OCI-LY7 (cell line): ENCODE measurements at regions not wholly inside any gene's neighbourhood (a gene's known extent, or its start where the extent isn't known, plus 50 kb on each side); places are given as distances from the start of the nearest gene placed in this dataset.

Source experiments
- BruUV-seq: library from RNA; stranded (reverse); fragments of 400-500 nt; replicated peaks from 2 replicates; lab custom pipeline; 2021; lab: Mats Ljungman, UMichigan
- CTCF ChIA-PET: fragments of 300-600 bp; sonication (Branson Sonifier 250); formaldehyde crosslinking; loops from one replicate; lab custom pipeline; 2022; ENCODE audit warnings: antibody characterized with exemption; ENCODE audit not compliant: unreplicated experiment; lab: Charles Lee
- POLR2A ChIA-PET: fragments of 300-600 bp; sonication (Branson Sonifier 250); formaldehyde crosslinking; loops from one replicate; lab custom pipeline; 2022; ENCODE audit warnings: antibody characterized with exemption; lab: Charles Lee
- DNase-seq: peaks from one replicate; pipeline ENCODE4 v3.0.0-alpha.2; 2015; ENCODE audit warnings: low spot score
- H2AFZ ChIP-seq: fragments of 200-600 bp; sonication (generic), shearing (Covaris generic); 2 replicates; pipeline ENCODE4 v1.6.1; 2014; ENCODE audit warnings: mild to moderate bottlenecking, antibody characterized with exemption, low read length, moderate library complexity
- H3K27ac ChIP-seq: fragments of 200-600 bp; sonication (generic); 2 replicates; pipeline ENCODE4 v1.5.1; 2014; ENCODE audit warnings: mixed run types, low read depth, mild to moderate bottlenecking, moderate library complexity, low read length, inconsistent platforms; ENCODE audit not compliant: poor library complexity, severe bottlenecking
- H3K36me3 ChIP-seq: fragments of 200-600 bp; sonication (generic); 2 replicates; pipeline ENCODE4 v1.6.1; 2014; ENCODE audit warnings: mild to moderate bottlenecking, antibody characterized with exemption, low read length, moderate library complexity, mixed read lengths; ENCODE audit not compliant: insufficient read depth
- H3K4me1 ChIP-seq: fragments of 200-600 bp; sonication (generic); 2 replicates; pipeline ENCODE4 v1.5.1; 2014; ENCODE audit warnings: mild to moderate bottlenecking, low read length; ENCODE audit not compliant: insufficient read depth, poor library complexity, severe bottlenecking
- H3K4me2 ChIP-seq: fragments of 200-600 bp; sonication (generic); 2 replicates; pipeline ENCODE4 v1.6.1; 2014; ENCODE audit warnings: mild to moderate bottlenecking, low read length
- H3K4me3 ChIP-seq: fragments of 200-600 bp; sonication (generic); 2 replicates; pipeline ENCODE4 v1.5.1; 2014; ENCODE audit warnings: mild to moderate bottlenecking, low read depth, low read length; ENCODE audit not compliant: poor library complexity, severe bottlenecking
- H3K79me2 ChIP-seq: fragments of 200-600 bp; sonication (generic); 2 replicates; pipeline ENCODE4 v1.6.1; 2016; ENCODE audit warnings: low read depth, mild to moderate bottlenecking, low read length, moderate library complexity, mixed read lengths; ENCODE audit not compliant: insufficient read depth
- H3K9me2 ChIP-seq: fragments of 200-600 bp; sonication (generic); 2 replicates; pipeline ENCODE4 v1.6.1; 2016; ENCODE audit warnings: mild to moderate bottlenecking, low read length, mixed read lengths; ENCODE audit not compliant: insufficient read depth
- H3K9me3 ChIP-seq: fragments of 200-600 bp; sonication (generic); 2 replicates; pipeline ENCODE4 v1.6.1; 2014; ENCODE audit warnings: mild to moderate bottlenecking, mixed run types, low read length, mixed read lengths
- H4K20me1 ChIP-seq: fragments of 200-600 bp; sonication (generic); 2 replicates; pipeline ENCODE4 v1.6.1; 2014; ENCODE audit warnings: mild to moderate bottlenecking, antibody characterized with exemption, low read length, moderate library complexity, mixed read lengths; ENCODE audit not compliant: insufficient read depth
- EZH2phosphoT487 ChIP-seq: fragments of 200-600 bp; sonication (generic); IDR thresholded peaks from 2 replicates; pipeline ENCODE4 v1.6.1; 2018; ENCODE audit warnings: low read depth, borderline replicate concordance, mild to moderate bottlenecking, mixed run types, antibody characterized with exemption, low read length, moderate library complexity, mixed read lengths
- intact Hi-C: fragments of 100-400 bp; cut with micrococcal nuclease; formaldehyde crosslinking; loops from one replicate; pipeline ENCODE4 v1.10.0; 2022; ENCODE audit not compliant: unreplicated experiment
- TF ChIP-seq, protein P1 (sequence below): fragments of 200-600 bp; sonication (generic); conservative IDR thresholded peaks from 2 replicates; pipeline ENCODE4 v1.5.1; 2014; ENCODE audit warnings: mild to moderate bottlenecking, antibody characterized with exemption, low read length, moderate library complexity, mixed read lengths

DNA sequence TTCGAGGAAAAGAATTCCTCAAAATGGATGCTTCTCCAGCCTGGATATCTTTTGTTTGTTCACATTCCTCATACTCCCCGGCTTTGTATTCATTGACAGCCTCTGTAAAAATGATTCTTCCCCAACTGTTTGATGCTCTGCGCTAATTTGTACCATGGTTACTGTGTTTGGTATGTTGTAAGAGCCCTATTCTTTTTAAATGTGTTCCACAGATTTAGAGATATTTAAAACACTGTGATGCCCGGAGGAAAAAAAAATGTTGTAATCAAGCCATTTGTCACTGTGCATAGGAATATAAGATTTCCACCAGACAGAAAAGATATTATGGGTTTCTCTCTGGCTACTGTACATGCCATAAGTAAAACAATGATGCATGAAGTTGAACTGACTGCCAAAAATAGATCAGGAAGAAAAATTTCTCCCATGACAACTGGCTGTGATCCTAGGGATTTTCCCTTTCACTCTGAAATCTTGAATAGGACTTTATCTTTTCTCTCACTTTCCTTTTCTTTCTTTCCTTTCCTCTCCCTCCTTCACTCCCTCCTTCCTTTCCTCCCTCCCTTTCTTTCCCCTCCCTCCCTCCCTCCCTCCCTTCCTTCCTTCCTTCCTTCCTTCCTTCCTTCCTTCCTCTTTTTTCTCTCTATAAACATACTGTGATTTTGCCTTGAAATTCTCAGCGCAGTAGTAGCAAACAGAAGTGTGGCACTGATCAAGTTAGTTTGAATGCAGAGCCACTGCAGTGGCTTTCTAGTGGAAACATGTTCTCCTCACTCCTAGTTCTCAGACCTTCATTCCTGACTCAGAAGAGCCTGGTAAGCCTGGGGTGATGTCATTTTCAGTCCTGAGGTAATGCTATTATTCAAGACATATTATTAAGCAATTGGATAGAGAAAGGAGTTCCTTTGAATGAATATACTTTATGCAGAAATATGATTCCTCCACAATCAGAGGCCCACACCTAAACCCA lies 254.9 kb upstream of the TBL1XR1 start:
- ChIA-PET CTCF (no interaction called here), POLR2A (interaction anchor here (0.6 kb wide), 3 partner anchors 27 to 194 kb away, joined by 3 read pairs; no protein-coding TSS in a partner anchor)
- Histone ChIP-seq H2AFZ (no peak overlapping the region), H3K79me2 (no peaks in the 10 kb centered on the region), H3K36me3 (no peaks in the 10 kb centered on the region), H3K9me2 (no peaks in the 10 kb centered on the region), H3K4me2 (no peak overlapping the region), H3K9me3 (no peaks in the 10 kb centered on the region), H3K27ac (no peak overlapping the region), H4K20me1 (no peaks in the 10 kb centered on the region), H3K4me3 (no peak overlapping the region), H3K4me1 (no peaks in the 10 kb centered on the region)
- DNase-seq = no peak
- intact Hi-C loops = no loop called here
- no TSS peak for BruUV-seq
- TF ChIP-seq, protein P1, sequence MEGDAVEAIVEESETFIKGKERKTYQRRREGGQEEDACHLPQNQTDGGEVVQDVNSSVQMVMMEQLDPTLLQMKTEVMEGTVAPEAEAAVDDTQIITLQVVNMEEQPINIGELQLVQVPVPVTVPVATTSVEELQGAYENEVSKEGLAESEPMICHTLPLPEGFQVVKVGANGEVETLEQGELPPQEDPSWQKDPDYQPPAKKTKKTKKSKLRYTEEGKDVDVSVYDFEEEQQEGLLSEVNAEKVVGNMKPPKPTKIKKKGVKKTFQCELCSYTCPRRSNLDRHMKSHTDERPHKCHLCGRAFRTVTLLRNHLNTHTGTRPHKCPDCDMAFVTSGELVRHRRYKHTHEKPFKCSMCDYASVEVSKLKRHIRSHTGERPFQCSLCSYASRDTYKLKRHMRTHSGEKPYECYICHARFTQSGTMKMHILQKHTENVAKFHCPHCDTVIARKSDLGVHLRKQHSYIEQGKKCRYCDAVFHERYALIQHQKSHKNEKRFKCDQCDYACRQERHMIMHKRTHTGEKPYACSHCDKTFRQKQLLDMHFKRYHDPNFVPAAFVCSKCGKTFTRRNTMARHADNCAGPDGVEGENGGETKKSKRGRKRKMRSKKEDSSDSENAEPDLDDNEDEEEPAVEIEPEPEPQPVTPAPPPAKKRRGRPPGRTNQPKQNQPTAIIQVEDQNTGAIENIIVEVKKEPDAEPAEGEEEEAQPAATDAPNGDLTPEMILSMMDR = no peak
- TF ChIP-seq EZH2phosphoT487 = no peak

GRCh38 chr3:177452831-177453450 lies 255.7 kb upstream of the TBL1XR1 start:
- H3K79me2 ChIP-seq = no peaks in the 10 kb centered on the region

More at GRCh38 chr3:177452831-177453450, 255.7 kb upstream of the TBL1XR1 start:
- H3K9me3 ChIP-seq = no peaks in the 10 kb centered on the region
- H3K4me2 ChIP-seq = no peak overlapping the region
- CTCF ChIA-PET = no interaction called here
- BruUV-seq = no TSS peak
- no peaks in the 10 kb centered on the region for H4K20me1 ChIP-seq
- no peaks in the 10 kb centered on the region for H3K9me2 ChIP-seq
- no peak overlapping the region for H2AFZ ChIP-seq
- no peaks in the 10 kb centered on the region for H3K36me3 ChIP-seq
- no peak overlapping the region for H3K4me3 ChIP-seq
- POLR2A ChIA-PET = interaction anchor here (0.6 kb wide), 3 partner anchors 27 to 195 kb away, joined by 3 read pairs; no protein-coding TSS in a partner anchor
- no peak for TF ChIP-seq EZH2phosphoT487
- TF ChIP-seq, protein P1 = no peak
- no peak overlapping the region for H3K27ac ChIP-seq
- no peaks in the 10 kb centered on the region for H3K4me1 ChIP-seq
- DNase-seq = no peak
- intact Hi-C loops = no loop called here
